GM18498 (cell line): ENCODE measurements at regions not wholly inside any gene's neighbourhood (a gene's known extent, or its start where the extent isn't known, plus 50 kb on each side); places are given as distances from the start of the nearest gene placed in this dataset.

Experiments
- ATAC-seq: cut with Tn5 transposase; IDR thresholded peaks from one replicate; pipeline ENCODE4 v1.9.1; 2021; ENCODE audit warnings: mild to moderate bottlenecking, moderate library complexity; ENCODE audit not compliant: unreplicated experiment

GRCh38 chr5:165805756-165806155 is 2300.3 kb downstream of the MAT2B start:
- no peak for ATAC-seq

- ATAC-seq: no peak
These were observed 2302.9 kb downstream of the MAT2B start for GRCh38 chr5:165808335-165808734.

GRCh38 chr5:165809914-165810313 is 2304.5 kb downstream of the MAT2B start:
- no peak for ATAC-seq

GRCh38 chr5:165829504-165829903 is 2324.1 kb downstream of the MAT2B start:
- no peak for ATAC-seq

GRCh38 chr5:165834891-165835290 is 2329.5 kb downstream of the MAT2B start:
- ATAC-seq: no peak

- ATAC-seq: no peak
These were observed 2330.6 kb downstream of the MAT2B start for GRCh38 chr5:165836046-165836445.

GRCh38 chr5:165837286-165837685 is 2331.9 kb downstream of the MAT2B start:
- no peak for ATAC-seq

GRCh38 chr5:165844571-165844970 is 2339.2 kb downstream of the MAT2B start:
- no peak for ATAC-seq

GRCh38 chr5:165858118-165858517 is 2352.7 kb downstream of the MAT2B start:
- ATAC-seq: no peak

- no peak for ATAC-seq
These were observed 2353.8 kb downstream of the MAT2B start for GRCh38 chr5:165859251-165859650.

GRCh38 chr5:165863239-165863638 is 2357.8 kb downstream of the MAT2B start:
- ATAC-seq: no peak

GRCh38 chr5:165871291-165871690 is 2365.9 kb downstream of the MAT2B start:
- no peak for ATAC-seq

- no peak for ATAC-seq
These were observed 2369.4 kb downstream of the MAT2B start for GRCh38 chr5:165874851-165875250.

GRCh38 chr5:165876538-165876937 is 2371.1 kb downstream of the MAT2B start:
- no peak for ATAC-seq

GRCh38 chr5:165877475-165877874 is 2372.1 kb downstream of the MAT2B start:
- no peak for ATAC-seq

- no peak for ATAC-seq
These were observed 2375.8 kb downstream of the MAT2B start for GRCh38 chr5:165881259-165881658.

GRCh38 chr5:165882099-165882498 is 2376.7 kb downstream of the MAT2B start:
- no peak for ATAC-seq

- ATAC-seq: no peak
These were observed 2380.4 kb downstream of the MAT2B start for GRCh38 chr5:165885623-165886350.

GRCh38 chr5:165887147-165887546 is 2381.7 kb downstream of the MAT2B start:
- ATAC-seq: no peak

- no peak for ATAC-seq
These were observed 2387.0 kb downstream of the MAT2B start for GRCh38 chr5:165892383-165892782.

GRCh38 chr5:165894916-165895315 is 2389.5 kb downstream of the MAT2B start:
- no peak for ATAC-seq

- ATAC-seq: no peak
These were observed 2387.6 kb upstream of the WWC1 start for GRCh38 chr5:165903835-165904234.

GRCh38 chr5:165906871-165907270 is 2384.6 kb upstream of the WWC1 start:
- no peak for ATAC-seq
